K562 (cell line): ENCODE measurements at regions not wholly inside any gene's neighbourhood (a gene's known extent, or its start where the extent isn't known, plus 50 kb on each side); places are given as distances from the start of the nearest gene placed in this dataset.

ENCODE experiments used
- ATAC-seq: fragments of 200-7000 bp; cut with Tn5 transposase; 3 replicates; pipeline ENCODE4 v1.9.1; 2020; ENCODE audit warnings: moderate library complexity
- BruUV-seq: library from RNA; stranded (reverse); fragments of 400-500 nt; replicated peaks from 2 replicates; lab custom pipeline; 2021; lab: Mats Ljungman, UMichigan
- CTCF ChIA-PET: fragments of 300-600 bp; formaldehyde crosslinking; extraction: SDS; loops from one replicate; lab custom pipeline; 2021; ENCODE audit warnings: low intra/inter-chr PET ratio; lab: Yijun Ruan, JAX
- POLR2A ChIA-PET: fragments of 300-600, 350-650 bp; sonication (Branson Sonifier 250); formaldehyde crosslinking; extraction: SDS; loops from one replicate; lab custom pipeline; 2021; ENCODE audit warnings: antibody characterized with exemption, inconsistent platforms; lab: Yijun Ruan, JAX
- DNase-seq, 4 experiments: peaks; one replicate each; pipeline versions ENCODE4 v3.0.0 to v3.0.0-alpha.2; 2011 to 2018; ENCODE audit warnings: low spot score in 3 of 4, mixed read lengths in 3 of 4; ENCODE audit errors: extremely low read depth in 1 of 4
- FAIRE-seq: peaks from 2 replicates; lab custom pipeline; 2011; peaks lifted over from hg19 to GRCh38; lab: Jason Lieb, UNC
- H2AFZ ChIP-seq: 2 replicates; pipeline ENCODE4 v1.6.0; 2011; ENCODE audit warnings: low read depth, low read length, control low read depth, inconsistent platforms
- H3K27ac ChIP-seq: fragments of 200-600 bp; 3 replicates; pipeline ENCODE4 v1.8.0; 2011; ENCODE audit warnings: low read depth, mild to moderate bottlenecking, control low read depth, inconsistent platforms, low read length, moderate library complexity, mixed read lengths; ENCODE audit errors: extremely low read depth
- H3K27me3 ChIP-seq, 2 experiments: fragments of 300-600 bp in 1 of 2; 2 replicates in 1 of 2; 3 replicates in 1 of 2; pipeline versions ENCODE4 v1.6.0 to v1.8.0; 2011; ENCODE audit warnings: inconsistent platforms in 2 of 2, low read length in 2 of 2, mild to moderate bottlenecking in 1 of 2, mixed read lengths in 1 of 2, moderate library complexity in 1 of 2; ENCODE audit not compliant: control insufficient read depth in 2 of 2, insufficient read depth in 2 of 2
- H3K36me3 ChIP-seq: fragments of 300-600 bp; 3 replicates; pipeline ENCODE4 v1.8.0; 2011; ENCODE audit warnings: mild to moderate bottlenecking, low read length, inconsistent platforms; ENCODE audit not compliant: control insufficient read depth, insufficient read depth
- H3K4me1 ChIP-seq, 2 experiments: fragments of 200-600 bp in 1 of 2; replicated peaks in 1 of 2; 2 replicates in 1 of 2; 3 replicates in 1 of 2; pipeline versions ENCODE4 v1.5.1 to v1.8.0; 2011; ENCODE audit warnings: inconsistent platforms in 2 of 2, low read length in 2 of 2, mild to moderate bottlenecking in 1 of 2, mixed read lengths in 1 of 2, moderate library complexity in 1 of 2; ENCODE audit not compliant: control insufficient read depth in 2 of 2, insufficient read depth in 2 of 2
- H3K4me2 ChIP-seq: 2 replicates; pipeline ENCODE4 v1.6.1; 2011; ENCODE audit warnings: low read length, control low read depth, inconsistent platforms, mixed read lengths; ENCODE audit not compliant: insufficient read depth
- H3K4me3 ChIP-seq: fragments of 200-600 bp; sonication (generic), shearing (Covaris generic); 2 replicates; pipeline ENCODE4 v1.5.1; 2016; ENCODE audit warnings: control low read depth, inconsistent platforms
- H3K79me2 ChIP-seq: fragments of 200-600 bp; 3 replicates; pipeline ENCODE4 v1.8.0; 2011; ENCODE audit warnings: low read length, inconsistent platforms; ENCODE audit not compliant: control insufficient read depth, insufficient read depth
- H3K9ac ChIP-seq, 2 experiments: 2 replicates each; pipeline versions ENCODE4 v1.6.0 to v1.6.1; 2011; ENCODE audit warnings: low read depth in 2 of 2, low read length in 2 of 2, control low read depth in 1 of 2, inconsistent platforms in 1 of 2, mild to moderate bottlenecking in 1 of 2, mixed read lengths in 1 of 2; ENCODE audit not compliant: insufficient read depth in 1 of 2
- H3K9me1 ChIP-seq: one replicate; pipeline ENCODE4 v1.6.0; 2011; ENCODE audit warnings: inconsistent platforms, mild to moderate bottlenecking, low read length, moderate library complexity; ENCODE audit not compliant: control insufficient read depth, insufficient read depth
- H3K9me3 ChIP-seq: replicated peaks from 2 replicates; pipeline ENCODE4 v1.5.1; 2011; ENCODE audit warnings: low read depth, low read length, inconsistent platforms; ENCODE audit not compliant: control insufficient read depth, insufficient read depth
- H4K20me1 ChIP-seq: replicated peaks from 2 replicates; pipeline ENCODE4 v1.6.1; 2011; ENCODE audit warnings: low read length, inconsistent platforms, mixed read lengths; ENCODE audit not compliant: control insufficient read depth, insufficient read depth
- GATAD2A ChIP-seq: fragments of 450-650 bp; IDR thresholded peaks from 2 replicates; pipeline ENCODE4 v1.6.1; 2017
- HMGN3 ChIP-seq: IDR thresholded peaks from 2 replicates; pipeline ENCODE4 v1.6.1; 2011; ENCODE audit warnings: borderline replicate concordance, low read depth, mild to moderate bottlenecking, mixed read lengths, low read length; ENCODE audit not compliant: insufficient read length; ENCODE audit errors: extremely low read depth
- JUND ChIP-seq, 2 experiments: IDR thresholded peaks; 2 replicates in 1 of 2; 3 replicates in 1 of 2; pipeline ENCODE4 v1.6.1; 2011; ENCODE audit warnings: borderline replicate concordance in 2 of 2, low read depth in 2 of 2, low read length in 2 of 2, improper control_type of control experiment in 1 of 2, missing biosample characterization in 1 of 2, missing genetic modification characterization in 1 of 2, missing genetic modification reagents in 1 of 2
- MECOM ChIP-seq: fragments of 250-450 bp; sonication (Bioruptor Pico); IDR thresholded peaks from 2 replicates; pipeline ENCODE4 v1.8.0; 2022; ENCODE audit warnings: inconsistent platforms
- ZNF436 ChIP-seq: fragments of 250-450, 450-650 bp; sonication (Bioruptor Pico); formaldehyde crosslinking; IDR thresholded peaks from 2 replicates; pipeline ENCODE4 v1.7.0; 2020; ENCODE audit warnings: mild to moderate bottlenecking
- WGBS: fragments of 100-300 bp; shearing (Covaris generic); methylation state at CpG from one replicate; pipeline ENCODE4 v1.1.6; 2016; ENCODE audit warnings: low coverage, mixed read lengths; ENCODE audit not compliant: insufficient coverage; ENCODE audit errors: missing lambda C conversion rate; 5-methylcytosine and 5-hydroxymethylcytosine counted together
- in situ Hi-C: fragments of 300-500 bp; cut with MboI; formaldehyde crosslinking; loops from 4 replicates; pipeline ENCODE4 v1.15.0; 2018; ENCODE audit warnings: inconsistent platforms, mixed read lengths
- intact Hi-C: fragments of 100-400 bp; cut with micrococcal nuclease; formaldehyde crosslinking; loops from 2 replicates; pipeline ENCODE4 v1.14.2; 2022
- TF ChIP-seq, protein P1 (sequence below): fragments of 200-600 bp; sonication (generic); IDR thresholded peaks from one replicate; pipeline ENCODE4 v1.6.1; 2012; ENCODE audit warnings: mild to moderate bottlenecking, low read depth, low read length, inconsistent platforms

DNA sequence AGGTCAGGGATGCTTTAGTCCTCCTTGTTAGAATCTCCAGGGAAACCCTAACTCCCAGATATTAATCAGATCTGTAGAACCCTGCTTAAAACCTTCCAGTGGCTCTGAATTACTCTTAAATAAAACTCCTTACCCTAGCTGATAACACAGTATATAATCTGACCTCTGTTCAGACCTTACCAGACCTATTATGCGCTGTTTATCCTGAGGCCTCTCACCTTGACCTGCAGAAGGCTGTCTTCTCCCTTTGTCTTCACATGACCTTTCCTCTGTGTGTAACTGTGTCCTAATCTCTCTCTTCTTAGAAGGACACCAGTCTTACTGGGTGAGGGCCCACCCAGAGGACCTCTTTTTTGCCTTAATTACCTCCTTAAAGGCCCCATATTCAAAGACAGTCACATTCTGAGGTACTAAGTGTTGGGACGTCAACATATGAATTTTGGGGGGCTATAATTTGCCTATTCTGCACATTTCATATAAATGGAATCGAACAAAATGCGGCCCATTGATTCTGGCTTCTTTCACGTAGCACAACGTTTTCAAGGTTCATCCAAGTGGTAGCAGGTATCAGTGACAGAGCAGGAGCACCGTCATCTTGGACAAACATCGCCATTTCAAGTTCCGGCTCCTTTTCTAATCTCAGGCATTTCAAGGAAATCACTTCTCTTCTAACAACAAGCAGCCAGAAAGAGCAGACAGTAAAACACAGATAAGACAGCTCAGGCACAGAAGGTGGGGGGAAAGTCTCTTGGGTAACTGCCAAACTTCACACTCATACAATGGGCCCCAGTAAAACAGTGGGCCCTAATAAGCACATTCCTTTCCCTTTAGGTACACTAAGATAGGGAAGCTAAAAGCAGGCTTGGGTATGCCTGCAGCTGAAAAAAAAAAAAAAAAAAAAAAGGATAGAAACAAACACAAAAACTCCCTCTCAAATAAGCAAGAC, 200.2 kb upstream of the NUDT4 start:
- POLR2A ChIA-PET = interaction anchor here (0.6 to 1.1 kb wide), 2 partner anchors 10 to 207 kb away, joined by 3 read pairs; no protein-coding TSS in a partner anchor
- WGBS = 14% methylated on average over 9 of the region's 9 CpGs
- peak; percentile 88 for FAIRE-seq
- TF ChIP-seq MECOM (no peak), ZNF436 (CRISPR knock-in tag) (no peak), GATAD2A (peak; percentile 67; the same call in 1 of the 2 replicates), HMGN3 (no peak), JUND (IDR thresholded peaks at IDR 0.05; ENCODE audit: borderline replicate concordance, low read depth, low read length) (0 out of 2 replicates have a peak, but pooled peaks have one; percentile 51), JUND (tag; IDR thresholded peaks at IDR 0.05; ENCODE audit: borderline replicate concordance, low read depth, low read length) (peak; percentile 67; the same call in 1 of the 3 replicates)
- TF ChIP-seq, protein P1, sequence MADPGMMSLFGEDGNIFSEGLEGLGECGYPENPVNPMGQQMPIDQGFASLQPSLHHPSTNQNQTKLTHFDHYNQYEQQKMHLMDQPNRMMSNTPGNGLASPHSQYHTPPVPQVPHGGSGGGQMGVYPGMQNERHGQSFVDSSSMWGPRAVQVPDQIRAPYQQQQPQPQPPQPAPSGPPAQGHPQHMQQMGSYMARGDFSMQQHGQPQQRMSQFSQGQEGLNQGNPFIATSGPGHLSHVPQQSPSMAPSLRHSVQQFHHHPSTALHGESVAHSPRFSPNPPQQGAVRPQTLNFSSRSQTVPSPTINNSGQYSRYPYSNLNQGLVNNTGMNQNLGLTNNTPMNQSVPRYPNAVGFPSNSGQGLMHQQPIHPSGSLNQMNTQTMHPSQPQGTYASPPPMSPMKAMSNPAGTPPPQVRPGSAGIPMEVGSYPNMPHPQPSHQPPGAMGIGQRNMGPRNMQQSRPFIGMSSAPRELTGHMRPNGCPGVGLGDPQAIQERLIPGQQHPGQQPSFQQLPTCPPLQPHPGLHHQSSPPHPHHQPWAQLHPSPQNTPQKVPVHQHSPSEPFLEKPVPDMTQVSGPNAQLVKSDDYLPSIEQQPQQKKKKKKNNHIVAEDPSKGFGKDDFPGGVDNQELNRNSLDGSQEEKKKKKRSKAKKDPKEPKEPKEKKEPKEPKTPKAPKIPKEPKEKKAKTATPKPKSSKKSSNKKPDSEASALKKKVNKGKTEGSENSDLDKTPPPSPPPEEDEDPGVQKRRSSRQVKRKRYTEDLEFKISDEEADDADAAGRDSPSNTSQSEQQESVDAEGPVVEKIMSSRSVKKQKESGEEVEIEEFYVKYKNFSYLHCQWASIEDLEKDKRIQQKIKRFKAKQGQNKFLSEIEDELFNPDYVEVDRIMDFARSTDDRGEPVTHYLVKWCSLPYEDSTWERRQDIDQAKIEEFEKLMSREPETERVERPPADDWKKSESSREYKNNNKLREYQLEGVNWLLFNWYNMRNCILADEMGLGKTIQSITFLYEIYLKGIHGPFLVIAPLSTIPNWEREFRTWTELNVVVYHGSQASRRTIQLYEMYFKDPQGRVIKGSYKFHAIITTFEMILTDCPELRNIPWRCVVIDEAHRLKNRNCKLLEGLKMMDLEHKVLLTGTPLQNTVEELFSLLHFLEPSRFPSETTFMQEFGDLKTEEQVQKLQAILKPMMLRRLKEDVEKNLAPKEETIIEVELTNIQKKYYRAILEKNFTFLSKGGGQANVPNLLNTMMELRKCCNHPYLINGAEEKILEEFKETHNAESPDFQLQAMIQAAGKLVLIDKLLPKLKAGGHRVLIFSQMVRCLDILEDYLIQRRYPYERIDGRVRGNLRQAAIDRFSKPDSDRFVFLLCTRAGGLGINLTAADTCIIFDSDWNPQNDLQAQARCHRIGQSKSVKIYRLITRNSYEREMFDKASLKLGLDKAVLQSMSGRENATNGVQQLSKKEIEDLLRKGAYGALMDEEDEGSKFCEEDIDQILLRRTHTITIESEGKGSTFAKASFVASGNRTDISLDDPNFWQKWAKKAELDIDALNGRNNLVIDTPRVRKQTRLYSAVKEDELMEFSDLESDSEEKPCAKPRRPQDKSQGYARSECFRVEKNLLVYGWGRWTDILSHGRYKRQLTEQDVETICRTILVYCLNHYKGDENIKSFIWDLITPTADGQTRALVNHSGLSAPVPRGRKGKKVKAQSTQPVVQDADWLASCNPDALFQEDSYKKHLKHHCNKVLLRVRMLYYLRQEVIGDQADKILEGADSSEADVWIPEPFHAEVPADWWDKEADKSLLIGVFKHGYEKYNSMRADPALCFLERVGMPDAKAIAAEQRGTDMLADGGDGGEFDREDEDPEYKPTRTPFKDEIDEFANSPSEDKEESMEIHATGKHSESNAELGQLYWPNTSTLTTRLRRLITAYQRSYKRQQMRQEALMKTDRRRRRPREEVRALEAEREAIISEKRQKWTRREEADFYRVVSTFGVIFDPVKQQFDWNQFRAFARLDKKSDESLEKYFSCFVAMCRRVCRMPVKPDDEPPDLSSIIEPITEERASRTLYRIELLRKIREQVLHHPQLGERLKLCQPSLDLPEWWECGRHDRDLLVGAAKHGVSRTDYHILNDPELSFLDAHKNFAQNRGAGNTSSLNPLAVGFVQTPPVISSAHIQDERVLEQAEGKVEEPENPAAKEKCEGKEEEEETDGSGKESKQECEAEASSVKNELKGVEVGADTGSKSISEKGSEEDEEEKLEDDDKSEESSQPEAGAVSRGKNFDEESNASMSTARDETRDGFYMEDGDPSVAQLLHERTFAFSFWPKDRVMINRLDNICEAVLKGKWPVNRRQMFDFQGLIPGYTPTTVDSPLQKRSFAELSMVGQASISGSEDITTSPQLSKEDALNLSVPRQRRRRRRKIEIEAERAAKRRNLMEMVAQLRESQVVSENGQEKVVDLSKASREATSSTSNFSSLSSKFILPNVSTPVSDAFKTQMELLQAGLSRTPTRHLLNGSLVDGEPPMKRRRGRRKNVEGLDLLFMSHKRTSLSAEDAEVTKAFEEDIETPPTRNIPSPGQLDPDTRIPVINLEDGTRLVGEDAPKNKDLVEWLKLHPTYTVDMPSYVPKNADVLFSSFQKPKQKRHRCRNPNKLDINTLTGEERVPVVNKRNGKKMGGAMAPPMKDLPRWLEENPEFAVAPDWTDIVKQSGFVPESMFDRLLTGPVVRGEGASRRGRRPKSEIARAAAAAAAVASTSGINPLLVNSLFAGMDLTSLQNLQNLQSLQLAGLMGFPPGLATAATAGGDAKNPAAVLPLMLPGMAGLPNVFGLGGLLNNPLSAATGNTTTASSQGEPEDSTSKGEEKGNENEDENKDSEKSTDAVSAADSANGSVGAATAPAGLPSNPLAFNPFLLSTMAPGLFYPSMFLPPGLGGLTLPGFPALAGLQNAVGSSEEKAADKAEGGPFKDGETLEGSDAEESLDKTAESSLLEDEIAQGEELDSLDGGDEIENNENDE = no peak

More for the DNA sequence above, 200.2 kb upstream of the NUDT4 start:
- no peaks in the 10 kb centered on the region for H3K79me2 ChIP-seq
- H3K27ac ChIP-seq = peak overlapping the region; percentile 27; the same call in 1 of the 3 replicates
- peaks cover 11% of the 10 kb centered on the region for H3K9me3 ChIP-seq
- peak; percentile 78 for ATAC-seq
- H3K9me1 ChIP-seq = no peaks in the 10 kb centered on the region
- CTCF ChIA-PET = no interaction called here
- H3K4me3 ChIP-seq = no peak overlapping the region
- H3K4me1 ChIP-seq = peaks cover 0 to 5% of the 10 kb centered on the region in 2 experiments; a peak in 2 of 5 replicates
- peak overlapping the region; percentile 60 for H2AFZ ChIP-seq
- intact Hi-C loops (loop anchor here (1.0 to 5.0 kb wide), 3 partner anchors 63 to 205 kb away; no protein-coding TSS in a partner anchor), in situ Hi-C loops (no loop called here)
- H4K20me1 ChIP-seq = no peaks in the 10 kb centered on the region
- H3K36me3 ChIP-seq = no peaks in the 10 kb centered on the region
- peak in 2 of 4 experiments; percentile 52 to 86 for DNase-seq
- no peak overlapping the region for H3K9ac ChIP-seq
- no peaks in the 10 kb centered on the region for H3K27me3 ChIP-seq
- BruUV-seq = no TSS peak
- H3K4me2 ChIP-seq = peak overlapping the region; percentile 1
